Fibroblast of peridontal ligament (primary cell): ENCODE measurements at regions not wholly inside any gene's neighbourhood (a gene's known extent, or its start where the extent isn't known, plus 50 kb on each side); places are given as distances from the start of the nearest gene placed in this dataset.

ENCODE experiments used
- DNase-seq: peaks from one replicate; pipeline ENCODE4 v3.0.0-alpha.2; 2010; ENCODE audit errors: extremely low read depth

GRCh38 chr3:30945291-30945690 lies 50.8 kb upstream of the GADL1 start:
- no peak for DNase-seq

GRCh38 chr3:30948426-30948825 lies 54.0 kb upstream of the GADL1 start:
- DNase-seq: no peak

- DNase-seq: no peak
Observed at GRCh38 chr3:30951826-30952225, 57.4 kb upstream of the GADL1 start.

GRCh38 chr3:30952786-30953185 lies 58.3 kb upstream of the GADL1 start:
- DNase-seq: peak; percentile 38

GRCh38 chr3:30954426-30954825 lies 60.0 kb upstream of the GADL1 start:
- no peak for DNase-seq

- no peak for DNase-seq
Observed at GRCh38 chr3:30962084-30962483, 67.6 kb upstream of the GADL1 start.

- DNase-seq: no peak
Observed at GRCh38 chr3:30962493-30962892, 68.0 kb upstream of the GADL1 start.

GRCh38 chr3:30963223-30963722 lies 68.8 kb upstream of the GADL1 start:
- no peak for DNase-seq

- DNase-seq: no peak
Observed at GRCh38 chr3:30964612-30965011, 70.2 kb upstream of the GADL1 start.

GRCh38 chr3:30966896-30967295 lies 72.4 kb upstream of the GADL1 start:
- DNase-seq: no peak

- peak; percentile 19 for DNase-seq
Observed at GRCh38 chr3:30970183-30970582, 75.7 kb upstream of the GADL1 start.

- DNase-seq: no peak
Observed at GRCh38 chr3:30972449-30972848, 78.0 kb upstream of the GADL1 start.

GRCh38 chr3:30974071-30974470 lies 79.6 kb upstream of the GADL1 start:
- DNase-seq: no peak

GRCh38 chr3:30977592-30977991 lies 83.1 kb upstream of the GADL1 start:
- DNase-seq: no peak

- no peak for DNase-seq
Observed at GRCh38 chr3:30980993-30981392, 86.5 kb upstream of the GADL1 start.

GRCh38 chr3:30982416-30983075 lies 88.1 kb upstream of the GADL1 start:
- no peak for DNase-seq

GRCh38 chr3:30984855-30985749 lies 90.6 kb upstream of the GADL1 start:
- no peak for DNase-seq

- DNase-seq: no peak
Observed at GRCh38 chr3:30986551-30986950, 92.1 kb upstream of the GADL1 start.

- DNase-seq: no peak
Observed at GRCh38 chr3:30988769-30989168, 94.3 kb upstream of the GADL1 start.

- DNase-seq: no peak
Observed at GRCh38 chr3:30989276-30990030, 95.0 kb upstream of the GADL1 start.

- no peak for DNase-seq
Observed at GRCh38 chr3:30996467-30996866, 102.0 kb upstream of the GADL1 start.

GRCh38 chr3:31002730-31003129 lies 108.3 kb upstream of the GADL1 start:
- no peak for DNase-seq
